Endothelial cell of umbilical vein (primary cell): ENCODE measurements at regions not wholly inside any gene's neighbourhood (a gene's known extent, or its start where the extent isn't known, plus 50 kb on each side); places are given as distances from the start of the nearest gene placed in this dataset.

Experiments used
- BruUV-seq: library from RNA; stranded (reverse); fragments of 400-500 nt; replicated peaks from 2 replicates; lab custom pipeline; 2021; lab: Mats Ljungman, UMichigan
- CTCF ChIA-PET: fragments of 300-600, 350-600 bp; sonication (Branson Sonifier 250); formaldehyde crosslinking; loops from one replicate; lab custom pipeline; 2021; ENCODE audit warnings: antibody characterized with exemption, inconsistent platforms; lab: Charles Lee
- POLR2A ChIA-PET: fragments of 300-600, 350-600 bp; sonication (Branson Sonifier 250); formaldehyde crosslinking; loops from one replicate; lab custom pipeline; 2021; ENCODE audit warnings: antibody characterized with exemption, inconsistent platforms; lab: Charles Lee
- DNase-seq: peaks from one replicate; pipeline ENCODE4 v3.0.0-alpha.2; 2011; ENCODE audit warnings: low read depth, low spot score
- FAIRE-seq: peaks from 2 replicates; lab custom pipeline; 2011; peaks lifted over from hg19 to GRCh38; lab: Jason Lieb, UNC
- H2AFZ ChIP-seq: 2 replicates; pipeline ENCODE4 v1.6.0; 2012; ENCODE audit warnings: low read depth, low read length, control low read depth, inconsistent platforms
- H3K27ac ChIP-seq: 2 replicates; pipeline ENCODE4 v1.5.1; 2011; ENCODE audit warnings: low read depth, mild to moderate bottlenecking, control low read depth, low read length, moderate library complexity; ENCODE audit not compliant: insufficient read depth
- H3K27me3 ChIP-seq, 2 experiments: 2 replicates each; pipeline versions ENCODE4 v1.6.0 to v1.6.1; 2011; ENCODE audit warnings: low read length in 2 of 2, mixed read lengths in 1 of 2; ENCODE audit not compliant: control insufficient read depth in 2 of 2, insufficient read depth in 2 of 2
- H3K36me3 ChIP-seq, 2 experiments: 2 replicates in 1 of 2; 3 replicates in 1 of 2; pipeline ENCODE4 v1.5.1; 2011; ENCODE audit warnings: low read length in 2 of 2, mild to moderate bottlenecking in 1 of 2, moderate library complexity in 1 of 2; ENCODE audit not compliant: control insufficient read depth in 2 of 2, insufficient read depth in 2 of 2; ENCODE audit errors: extremely low read depth in 1 of 2
- H3K4me1 ChIP-seq: 3 replicates; pipeline ENCODE4 v1.5.1; 2011; ENCODE audit warnings: mild to moderate bottlenecking, low read length; ENCODE audit not compliant: control insufficient read depth, insufficient read depth; ENCODE audit errors: extremely low read depth
- H3K4me2 ChIP-seq: 2 replicates; pipeline ENCODE4 v1.6.1; 2011; ENCODE audit warnings: low read length, control low read depth, mixed read lengths; ENCODE audit not compliant: insufficient read depth
- H3K4me3 ChIP-seq, 3 experiments: fragments of 200-600 bp in 1 of 3; sonication (generic), shearing (Covaris generic) in 1 of 3; replicated peaks in 1 of 3; 2 replicates each; pipeline ENCODE4 v1.5.1; 2011 to 2016; ENCODE audit warnings: control low read depth in 3 of 3, low read length in 3 of 3, mild to moderate bottlenecking in 2 of 3, inconsistent platforms in 1 of 3, low read depth in 1 of 3, moderate library complexity in 1 of 3; ENCODE audit not compliant: insufficient read depth in 1 of 3
- H3K79me2 ChIP-seq: 2 replicates; pipeline ENCODE4 v1.6.0; 2012; ENCODE audit warnings: low read length, inconsistent platforms; ENCODE audit not compliant: control insufficient read depth, insufficient read depth
- H3K9ac ChIP-seq: replicated peaks from 2 replicates; pipeline ENCODE3; 2011; ENCODE audit warnings: low read length, control low read depth; ENCODE audit not compliant: insufficient read depth; ENCODE audit errors: extremely low read depth
- H3K9me1 ChIP-seq: replicated peaks from 3 replicates; pipeline ENCODE4 v1.6.0; 2011; ENCODE audit warnings: mild to moderate bottlenecking, low read length; ENCODE audit not compliant: control insufficient read depth, insufficient read depth; ENCODE audit errors: extremely low read depth
- H3K9me3 ChIP-seq: replicated peaks from 2 replicates; pipeline ENCODE4 v1.5.1; 2012; ENCODE audit warnings: low read length, inconsistent platforms; ENCODE audit not compliant: control insufficient read depth, insufficient read depth
- H4K20me1 ChIP-seq: replicated peaks from 2 replicates; pipeline ENCODE3; 2011; ENCODE audit warnings: mild to moderate bottlenecking, low read length; ENCODE audit not compliant: control insufficient read depth, insufficient read depth; ENCODE audit errors: extremely low read depth
- EZH2 ChIP-seq: IDR thresholded peaks from 2 replicates; pipeline ENCODE4 v1.6.1; 2012; ENCODE audit warnings: borderline replicate concordance, low read depth, mild to moderate bottlenecking, moderate library complexity, low read length, inconsistent platforms; ENCODE audit not compliant: severe bottlenecking
- FOS ChIP-seq: IDR thresholded peaks from 2 replicates; pipeline ENCODE4 v1.6.1; 2011; ENCODE audit warnings: mild to moderate bottlenecking, low read length, moderate library complexity, borderline replicate concordance; ENCODE audit not compliant: insufficient read depth
- GATA2 ChIP-seq: IDR thresholded peaks from 2 replicates; pipeline ENCODE4 v1.7.0; 2011; ENCODE audit warnings: low read depth, mild to moderate bottlenecking, moderate library complexity, mixed read lengths, low read length; ENCODE audit not compliant: insufficient read length, insufficient read depth
- MYC ChIP-seq: IDR thresholded peaks from one replicate; pipeline ENCODE4 v1.6.1; 2011; ENCODE audit warnings: mild to moderate bottlenecking, low read depth, low read length
- POLR2AphosphoS5 ChIP-seq: IDR thresholded peaks from 2 replicates; pipeline ENCODE4 v1.6.1; 2012; ENCODE audit warnings: low read depth, mild to moderate bottlenecking, control low read depth, low read length, moderate library complexity; ENCODE audit not compliant: insufficient read depth
- dilution Hi-C: fragments of 300-500 bp; cut with MboI; formaldehyde crosslinking; loops from one replicate; pipeline ENCODE4 v1.15.0; 2019; ENCODE audit warnings: low sequenced_read_pairs; ENCODE audit not compliant: extremely low pct_ligation_motif_present
- intact Hi-C: fragments of 100-400 bp; cut with micrococcal nuclease; formaldehyde crosslinking; loops from one replicate; pipeline ENCODE4 v1.10.0; 2022
- TF ChIP-seq, protein P1 (sequence below): IDR thresholded peaks from 2 replicates; pipeline ENCODE4 v1.6.1; 2011; ENCODE audit not compliant: insufficient read depth, insufficient read length
- TF ChIP-seq, protein P2 (sequence below), 2 donors: IDR thresholded peaks; 1 replicate in 1 of 2; 2 replicates in 1 of 2; pipeline ENCODE4 v1.5.1; 2011; ENCODE audit warnings: low read length in 2 of 2, mild to moderate bottlenecking in 2 of 2, moderate library complexity in 2 of 2, control low read depth in 1 of 2, inconsistent platforms in 1 of 2, low read depth in 1 of 2; ENCODE audit not compliant: insufficient read depth in 1 of 2; ENCODE audit errors: extremely low read depth in 1 of 2

DNA sequence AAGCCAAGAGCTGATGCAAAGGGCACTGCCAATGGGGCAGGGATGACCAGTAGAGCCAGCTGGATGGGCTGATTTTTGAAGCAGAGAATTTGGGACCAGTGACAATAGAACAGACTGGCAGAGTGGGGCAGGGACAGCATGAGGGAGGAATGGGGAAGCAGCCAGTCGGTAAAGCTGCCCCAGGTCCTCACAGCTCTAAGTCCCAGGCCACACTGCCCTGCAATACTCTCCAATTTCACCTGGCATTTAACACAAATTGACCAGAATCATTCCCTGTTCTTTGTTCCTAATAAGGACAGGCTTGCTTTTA lies 186.9 kb downstream of the CTTN start:
- no peaks in the 10 kb centered on the region for H3K27me3 ChIP-seq
- H4K20me1 ChIP-seq = no peaks in the 10 kb centered on the region
- no peaks in the 10 kb centered on the region for H3K79me2 ChIP-seq
- ChIA-PET CTCF (no interaction called here), POLR2A (no interaction called here)
- BruUV-seq = no TSS peak
- intact Hi-C loops (no loop called here), dilution Hi-C loops (no loop called here)
- FAIRE-seq (no peak), DNase-seq (no peak)
- H3K4me1 ChIP-seq = no peaks in the 10 kb centered on the region
- H3K4me3 ChIP-seq = no peak overlapping the region
- H3K36me3 ChIP-seq = no peaks in the 10 kb centered on the region
- no peak overlapping the region for H3K4me2 ChIP-seq
- H3K9me3 ChIP-seq = no peaks in the 10 kb centered on the region
- TF ChIP-seq, protein P1, sequence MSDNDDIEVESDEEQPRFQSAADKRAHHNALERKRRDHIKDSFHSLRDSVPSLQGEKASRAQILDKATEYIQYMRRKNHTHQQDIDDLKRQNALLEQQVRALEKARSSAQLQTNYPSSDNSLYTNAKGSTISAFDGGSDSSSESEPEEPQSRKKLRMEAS = no peak
- TF ChIP-seq, protein P2, sequence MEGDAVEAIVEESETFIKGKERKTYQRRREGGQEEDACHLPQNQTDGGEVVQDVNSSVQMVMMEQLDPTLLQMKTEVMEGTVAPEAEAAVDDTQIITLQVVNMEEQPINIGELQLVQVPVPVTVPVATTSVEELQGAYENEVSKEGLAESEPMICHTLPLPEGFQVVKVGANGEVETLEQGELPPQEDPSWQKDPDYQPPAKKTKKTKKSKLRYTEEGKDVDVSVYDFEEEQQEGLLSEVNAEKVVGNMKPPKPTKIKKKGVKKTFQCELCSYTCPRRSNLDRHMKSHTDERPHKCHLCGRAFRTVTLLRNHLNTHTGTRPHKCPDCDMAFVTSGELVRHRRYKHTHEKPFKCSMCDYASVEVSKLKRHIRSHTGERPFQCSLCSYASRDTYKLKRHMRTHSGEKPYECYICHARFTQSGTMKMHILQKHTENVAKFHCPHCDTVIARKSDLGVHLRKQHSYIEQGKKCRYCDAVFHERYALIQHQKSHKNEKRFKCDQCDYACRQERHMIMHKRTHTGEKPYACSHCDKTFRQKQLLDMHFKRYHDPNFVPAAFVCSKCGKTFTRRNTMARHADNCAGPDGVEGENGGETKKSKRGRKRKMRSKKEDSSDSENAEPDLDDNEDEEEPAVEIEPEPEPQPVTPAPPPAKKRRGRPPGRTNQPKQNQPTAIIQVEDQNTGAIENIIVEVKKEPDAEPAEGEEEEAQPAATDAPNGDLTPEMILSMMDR (IDR thresholded peaks at IDR 0.05; ENCODE audit: extremely low read depth in 1 of 2, insufficient read depth in 1 of 2, low read depth in 1 of 2, low read length in 2 of 2) = no peak
- no peak for TF ChIP-seq FOS
- no peak for TF ChIP-seq MYC
- TF ChIP-seq GATA2 = no peak
- no peak for TF ChIP-seq EZH2
- no peak for TF ChIP-seq POLR2AphosphoS5
- no peak overlapping the region for H3K27ac ChIP-seq
- no peaks in the 10 kb centered on the region for H3K9me1 ChIP-seq
- H3K9ac ChIP-seq = no peak overlapping the region
- no peak overlapping the region for H2AFZ ChIP-seq
